ENCODE measurements at regions not wholly inside any gene's neighbourhood (a gene's known extent, or its start where the extent isn't known, plus 50 kb on each side); places are given as distances from the start of the nearest gene placed in this dataset.
"Not testable (repeated sequence)": the region's sequence is repeated elsewhere in the genome, so short reads cannot be mapped to it uniquely, and the experiment has no call there.

DNA sequence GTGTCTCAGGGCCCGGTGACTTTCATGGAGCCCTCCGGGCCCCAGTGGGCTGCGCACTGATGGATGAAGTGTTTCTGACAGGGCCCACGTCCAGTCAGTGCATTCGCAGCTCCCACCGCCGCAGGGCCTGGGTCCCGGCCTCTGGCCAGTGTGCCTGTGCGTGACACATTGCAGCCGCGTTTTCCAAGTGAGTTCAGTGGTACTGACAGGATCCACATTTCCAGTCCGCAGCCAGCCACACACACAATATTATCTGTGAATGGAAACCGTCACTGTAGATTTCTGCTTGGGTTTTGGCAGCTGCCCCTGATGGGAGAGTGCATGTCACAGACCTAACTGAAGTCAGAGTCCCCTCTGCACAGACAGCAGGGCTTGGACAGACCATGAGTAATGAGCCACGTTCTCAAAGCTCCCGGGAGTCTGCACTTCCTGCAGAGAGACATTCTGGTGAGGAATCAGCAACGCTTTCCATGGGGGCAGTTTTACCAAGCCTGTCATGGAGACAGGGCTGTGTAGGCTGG, 171.4 kb downstream of the MYLK4 start:
- peaks cover 7% of the 10 kb centered on the region for H3K36me3 Mint-ChIP-seq
- ATAC-seq: peak; percentile 34

DNA sequence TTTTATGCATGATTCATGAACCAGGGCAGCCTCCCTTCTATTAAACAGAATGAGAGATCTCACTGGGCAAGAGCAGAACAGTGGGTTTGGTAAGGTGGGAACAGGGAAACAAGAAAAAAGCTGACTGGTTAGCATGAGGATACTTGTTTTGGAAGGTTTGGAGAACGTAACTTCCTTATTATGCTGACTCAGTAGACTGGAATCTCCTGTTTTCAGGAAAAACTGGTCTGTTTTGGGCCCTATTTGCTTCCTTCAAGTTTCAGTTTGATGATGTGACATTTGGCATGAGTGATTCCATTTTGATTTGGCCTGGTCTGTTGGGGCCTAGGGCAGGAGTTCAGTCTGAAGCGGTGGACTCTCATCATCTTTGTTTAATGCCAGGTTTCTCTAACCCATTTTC, 172.0 kb downstream of the MYLK4 start:
- H3K9me3 Mint-ChIP-seq: peaks cover 18% of the 10 kb centered on the region
- no peak for ATAC-seq
- H3K27me3 Mint-ChIP-seq: peaks cover 66% of the 10 kb centered on the region

More for the DNA sequence above, 171.4 kb downstream of the MYLK4 start:
- Mint-ChIP-seq H3K4me1 (no peaks in the 10 kb centered on the region), H3K9me3 (peaks cover 18% of the 10 kb centered on the region), H3K27me3 (peaks cover 64% of the 10 kb centered on the region), H3K27ac (no peak overlapping the region), H3K4me3 (no peak overlapping the region)

DNA sequence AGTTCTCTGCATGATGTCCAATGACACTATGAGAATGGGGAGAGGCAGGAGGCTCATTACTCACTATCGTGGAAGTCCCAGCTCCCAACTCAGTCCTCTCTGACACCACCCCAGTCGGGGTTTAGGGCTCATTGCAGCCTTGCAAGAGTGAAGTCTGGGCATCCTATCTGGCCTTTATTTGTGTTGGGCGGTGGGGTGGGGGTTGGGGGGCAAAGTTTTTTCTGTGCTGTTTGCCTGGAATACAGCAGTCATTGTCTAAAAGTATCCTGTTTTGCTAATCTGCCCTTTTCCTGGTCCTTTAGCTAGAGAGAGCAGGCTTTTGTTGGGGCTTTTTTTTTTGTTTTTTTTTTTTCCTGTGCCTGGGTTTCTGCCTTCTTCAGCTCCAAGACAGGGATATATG, 174.2 kb downstream of the MYLK4 start:
- Mint-ChIP-seq H3K9me3 (peaks cover 13% of the 10 kb centered on the region), H3K4me3 (no peak overlapping the region), H3K4me1 (no peaks in the 10 kb centered on the region), H3K27me3 (peaks cover 64% of the 10 kb centered on the region), H3K27ac (no peak overlapping the region), H3K36me3 (peaks cover 7% of the 10 kb centered on the region)
- ATAC-seq: no peak

More for the DNA sequence above, 172.0 kb downstream of the MYLK4 start:
- H3K36me3 Mint-ChIP-seq: peaks cover 7% of the 10 kb centered on the region
- H3K4me1 Mint-ChIP-seq: no peaks in the 10 kb centered on the region
- no peak overlapping the region for H3K4me3 Mint-ChIP-seq
- H3K27ac Mint-ChIP-seq: no peak overlapping the region

DNA sequence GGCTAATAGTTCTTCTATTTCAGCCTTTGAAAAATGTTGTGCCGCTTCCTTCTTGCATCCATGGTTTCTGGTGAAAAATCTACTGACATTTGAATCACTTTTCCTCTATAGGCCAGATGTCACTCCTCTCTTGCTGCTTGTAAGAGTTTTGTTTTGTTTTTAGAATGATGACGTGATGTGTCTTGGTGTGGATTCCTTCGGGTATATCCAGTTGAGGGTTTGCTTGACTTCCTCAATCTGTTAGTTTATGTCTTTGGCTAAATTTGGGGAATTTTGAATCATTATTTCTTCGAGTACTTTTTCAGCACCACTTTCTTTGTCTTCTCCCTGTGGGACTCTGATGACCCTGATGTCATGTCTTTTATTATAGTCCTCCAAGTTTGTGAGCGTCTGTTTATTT, 175.5 kb downstream of the MYLK4 start:
- Mint-ChIP-seq H3K4me3 (no peak overlapping the region), H3K27ac (no peak overlapping the region), H3K4me1 (no peaks in the 10 kb centered on the region), H3K36me3 (peaks cover 7% of the 10 kb centered on the region), H3K27me3 (peaks cover 57% of the 10 kb centered on the region), H3K9me3 (peaks cover 17% of the 10 kb centered on the region)
- ATAC-seq: no peak

DNA sequence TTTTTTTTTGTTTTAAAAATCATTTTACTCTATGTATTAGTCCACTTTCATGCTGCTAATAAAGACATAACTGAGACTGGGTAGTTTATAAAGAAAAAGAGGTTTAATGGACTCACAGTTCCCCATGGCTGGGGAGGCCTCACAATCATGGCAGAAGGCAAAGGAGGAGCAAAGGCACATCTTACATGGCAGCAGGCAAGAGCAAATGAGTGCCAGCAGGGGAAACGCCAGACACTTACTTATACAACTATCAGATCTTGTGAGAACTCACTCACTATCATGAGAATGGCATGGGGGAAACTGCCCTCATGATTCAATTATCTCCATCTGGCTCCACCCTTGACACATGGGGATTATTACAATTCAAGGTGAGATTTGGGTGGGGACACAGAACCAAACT, 181.3 kb downstream of the MYLK4 start:
- not testable (repeated sequence) for H3K36me3 Mint-ChIP-seq, H3K27ac Mint-ChIP-seq, H3K4me1 Mint-ChIP-seq, H3K4me3 Mint-ChIP-seq, ATAC-seq
- H3K27me3 Mint-ChIP-seq: peaks cover 20% of the 10 kb centered on the region
- H3K9me3 Mint-ChIP-seq: peaks cover 11% of the 10 kb centered on the region

DNA sequence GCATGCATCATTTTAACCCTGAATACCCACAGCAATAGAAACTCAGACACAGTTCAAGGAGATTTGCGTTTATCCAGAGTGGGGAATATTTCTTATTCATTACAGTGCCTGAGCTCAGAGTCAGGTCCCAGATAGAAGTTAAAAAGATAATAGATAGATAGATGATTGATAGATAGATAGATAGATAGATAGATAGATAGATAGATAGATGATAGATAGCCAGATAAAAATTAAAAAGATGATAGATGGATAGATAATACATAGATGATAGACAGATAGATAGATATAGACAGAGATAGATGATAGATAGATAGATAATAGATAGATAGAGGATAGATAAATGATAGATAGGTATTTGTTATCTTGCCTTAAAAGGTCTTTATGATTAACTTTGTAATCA, 184.7 kb downstream of the MYLK4 start:
- peaks cover 10% of the 10 kb centered on the region for H3K4me1 Mint-ChIP-seq
- no peak for ATAC-seq
- H3K4me3 Mint-ChIP-seq: no peak overlapping the region
- H3K27ac Mint-ChIP-seq: no peak overlapping the region
- no peaks in the 10 kb centered on the region for H3K36me3 Mint-ChIP-seq
- peaks cover 6% of the 10 kb centered on the region for H3K9me3 Mint-ChIP-seq
- H3K27me3 Mint-ChIP-seq: peaks cover 10% of the 10 kb centered on the region

DNA sequence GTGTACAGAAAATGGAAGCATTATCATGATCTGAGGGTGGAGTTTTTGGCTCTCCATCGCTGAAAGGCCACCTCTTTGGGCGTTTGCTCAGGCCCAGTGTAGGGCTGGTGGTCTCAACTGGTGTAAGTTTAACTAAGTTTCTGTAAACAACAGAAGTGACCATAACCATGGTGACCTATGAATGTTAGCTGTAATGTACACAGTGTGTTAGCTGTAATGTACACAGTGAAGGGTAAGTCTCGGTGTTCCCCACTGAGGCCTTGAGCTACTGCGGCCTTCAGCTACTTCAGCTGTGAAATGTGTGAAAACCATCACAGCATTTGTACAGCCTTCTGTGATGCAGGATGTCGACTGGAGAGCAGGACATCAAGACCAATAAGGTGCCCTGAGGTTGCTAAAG, 185.2 kb downstream of the MYLK4 start:
- Mint-ChIP-seq H3K9me3 (peaks cover 6% of the 10 kb centered on the region), H3K36me3 (no peaks in the 10 kb centered on the region), H3K27ac (no peak overlapping the region), H3K4me3 (no peak overlapping the region), H3K27me3 (peaks cover 13% of the 10 kb centered on the region), H3K4me1 (peaks cover 10% of the 10 kb centered on the region)
- no peak for ATAC-seq

DNA sequence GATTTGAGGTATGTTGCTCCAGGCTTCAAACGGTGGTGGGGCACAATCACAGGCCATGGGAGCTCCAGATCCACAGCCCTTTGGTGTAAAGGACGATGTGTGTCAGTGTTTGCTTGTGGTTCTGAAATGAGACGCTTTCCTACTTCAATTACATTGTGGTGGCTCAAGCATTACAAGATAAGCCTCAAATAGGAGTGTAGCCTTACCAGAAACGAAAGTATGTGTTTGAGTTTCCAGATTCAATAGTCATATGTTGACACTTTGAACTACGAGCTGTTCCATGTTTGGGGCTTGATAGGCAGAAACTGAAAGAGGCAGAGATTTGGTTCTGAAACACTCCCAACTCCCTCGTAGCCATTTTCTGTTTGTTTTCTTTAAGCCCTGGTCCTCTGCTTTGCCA, 187.1 kb downstream of the MYLK4 start:
- H3K27ac Mint-ChIP-seq: no peak overlapping the region
- H3K4me1 Mint-ChIP-seq: peaks cover 10% of the 10 kb centered on the region
- H3K36me3 Mint-ChIP-seq: no peaks in the 10 kb centered on the region
- H3K9me3 Mint-ChIP-seq: no peaks in the 10 kb centered on the region
- no peak overlapping the region for H3K4me3 Mint-ChIP-seq
- peak; percentile 71 for ATAC-seq
- H3K27me3 Mint-ChIP-seq: peaks cover 22% of the 10 kb centered on the region

DNA sequence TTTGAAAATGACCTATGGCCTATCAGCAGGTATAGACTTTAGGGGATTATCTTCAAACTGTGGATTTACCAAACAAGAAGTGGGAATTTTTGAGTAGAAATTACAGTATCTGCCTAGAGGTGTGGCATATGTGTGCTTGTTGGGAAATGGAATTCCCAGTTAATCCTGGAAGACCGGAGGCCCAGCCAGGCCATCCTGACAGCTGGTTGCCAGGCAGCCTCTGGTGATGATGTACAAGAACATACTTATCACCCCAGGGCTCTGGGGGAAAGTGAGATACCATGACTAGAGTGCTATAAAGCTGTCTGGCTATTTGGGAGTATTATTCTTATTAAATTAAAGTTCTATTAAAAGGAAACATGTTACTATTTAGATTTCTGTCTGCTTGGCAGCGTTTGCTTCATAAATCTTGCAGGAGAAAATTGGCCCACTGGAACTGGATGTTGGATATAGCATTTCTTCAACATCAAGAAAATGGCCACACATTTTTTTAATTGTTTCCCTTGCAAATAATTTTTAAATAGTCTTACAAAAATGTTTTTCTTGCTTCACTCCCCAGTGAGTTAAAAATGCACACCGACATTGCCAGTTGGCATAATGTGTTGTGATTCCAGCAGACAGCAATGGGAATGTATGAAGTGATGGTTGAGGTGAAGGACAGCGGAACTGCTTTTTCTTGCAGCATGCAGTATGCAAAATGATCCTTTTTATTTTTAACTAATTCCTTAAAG, 187.8 kb downstream of the MYLK4 start:
- H3K4me3 Mint-ChIP-seq: no peak overlapping the region
- H3K27me3 Mint-ChIP-seq: peaks cover 29% of the 10 kb centered on the region
- no peaks in the 10 kb centered on the region for H3K9me3 Mint-ChIP-seq
- H3K36me3 Mint-ChIP-seq: no peaks in the 10 kb centered on the region
- no peak for ATAC-seq
- H3K27ac Mint-ChIP-seq: no peak overlapping the region
- H3K4me1 Mint-ChIP-seq: peaks cover 10% of the 10 kb centered on the region

DNA sequence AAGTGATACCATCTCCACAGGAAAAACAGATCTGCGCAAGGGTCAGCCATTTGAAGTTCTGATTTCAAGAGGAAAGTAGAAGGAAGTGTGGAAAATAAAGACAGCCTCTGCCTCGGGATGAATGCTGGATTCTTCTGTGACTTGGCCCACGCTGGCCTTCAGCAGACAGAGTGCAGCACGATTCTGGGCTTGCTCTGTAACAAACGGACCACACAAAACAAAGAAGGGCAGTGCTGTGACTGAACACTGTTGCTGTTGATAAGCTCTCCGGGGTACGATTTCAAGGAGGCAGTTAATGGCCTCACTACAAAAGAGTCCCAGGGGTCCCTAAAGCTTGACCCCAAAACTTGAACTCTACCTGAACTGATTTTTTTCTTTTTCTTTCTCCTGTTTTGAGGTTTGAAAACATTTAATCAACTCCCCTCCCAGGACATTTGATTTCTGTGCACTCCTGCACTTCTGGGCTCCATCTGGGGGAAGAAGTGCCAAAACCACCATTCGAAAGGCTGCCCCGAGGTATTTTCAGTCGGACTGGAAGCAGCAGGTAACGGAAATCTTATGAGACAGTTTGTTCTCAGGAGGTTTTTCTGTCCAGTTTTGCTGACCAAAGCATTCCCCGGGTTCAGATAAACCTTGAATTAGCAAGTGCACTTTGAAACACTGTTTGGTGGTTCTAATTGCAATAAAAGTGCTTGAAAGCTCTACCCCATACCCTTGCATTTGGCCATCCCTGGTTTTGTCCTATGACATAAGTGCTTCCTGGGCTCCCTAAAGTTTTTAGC, 189.6 kb downstream of the MYLK4 start:
- Mint-ChIP-seq H3K4me3 (no peak overlapping the region), H3K27me3 (peaks cover 30% of the 10 kb centered on the region), H3K4me1 (peaks cover 10% of the 10 kb centered on the region), H3K9me3 (no peaks in the 10 kb centered on the region), H3K36me3 (no peaks in the 10 kb centered on the region), H3K27ac (no peak overlapping the region)
- no peak for ATAC-seq

DNA sequence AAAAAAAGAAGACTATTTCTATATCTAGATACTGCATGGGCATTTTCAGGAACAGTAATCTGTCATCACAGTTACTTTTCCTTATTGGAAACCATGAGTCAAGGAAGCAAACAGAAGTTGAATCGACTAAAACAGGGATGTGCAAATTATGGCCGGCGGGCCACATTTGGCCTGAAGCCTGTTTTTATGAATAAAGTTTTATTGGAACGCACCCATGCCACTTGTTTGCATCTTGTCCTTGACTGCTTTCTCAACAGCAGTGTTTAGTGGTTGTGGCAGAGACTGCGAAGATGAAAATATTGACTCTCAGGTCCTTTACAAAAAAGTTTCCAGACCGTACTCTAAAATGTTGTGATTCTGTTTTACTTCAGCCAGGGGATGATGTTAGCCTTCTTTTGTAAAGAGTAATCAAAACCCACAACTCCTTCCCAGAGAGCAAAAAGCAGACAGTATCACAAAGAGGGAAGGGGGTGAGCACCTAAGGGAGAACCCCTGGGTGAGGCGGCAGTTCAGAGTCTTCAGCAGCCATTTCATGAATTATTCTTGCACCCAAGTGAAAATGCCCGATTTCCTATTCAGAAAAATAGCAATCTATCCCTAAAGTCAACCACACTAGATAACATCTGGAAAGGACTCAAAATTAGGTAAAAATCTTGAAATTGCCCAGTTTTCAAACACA, 190.4 kb downstream of the MYLK4 start:
- no peak overlapping the region for H3K4me3 Mint-ChIP-seq
- no peaks in the 10 kb centered on the region for H3K9me3 Mint-ChIP-seq
- H3K27me3 Mint-ChIP-seq: peaks cover 38% of the 10 kb centered on the region
- ATAC-seq: no peak
- no peak overlapping the region for H3K27ac Mint-ChIP-seq
- H3K4me1 Mint-ChIP-seq: peaks cover 10% of the 10 kb centered on the region
- H3K36me3 Mint-ChIP-seq: no peaks in the 10 kb centered on the region

DNA sequence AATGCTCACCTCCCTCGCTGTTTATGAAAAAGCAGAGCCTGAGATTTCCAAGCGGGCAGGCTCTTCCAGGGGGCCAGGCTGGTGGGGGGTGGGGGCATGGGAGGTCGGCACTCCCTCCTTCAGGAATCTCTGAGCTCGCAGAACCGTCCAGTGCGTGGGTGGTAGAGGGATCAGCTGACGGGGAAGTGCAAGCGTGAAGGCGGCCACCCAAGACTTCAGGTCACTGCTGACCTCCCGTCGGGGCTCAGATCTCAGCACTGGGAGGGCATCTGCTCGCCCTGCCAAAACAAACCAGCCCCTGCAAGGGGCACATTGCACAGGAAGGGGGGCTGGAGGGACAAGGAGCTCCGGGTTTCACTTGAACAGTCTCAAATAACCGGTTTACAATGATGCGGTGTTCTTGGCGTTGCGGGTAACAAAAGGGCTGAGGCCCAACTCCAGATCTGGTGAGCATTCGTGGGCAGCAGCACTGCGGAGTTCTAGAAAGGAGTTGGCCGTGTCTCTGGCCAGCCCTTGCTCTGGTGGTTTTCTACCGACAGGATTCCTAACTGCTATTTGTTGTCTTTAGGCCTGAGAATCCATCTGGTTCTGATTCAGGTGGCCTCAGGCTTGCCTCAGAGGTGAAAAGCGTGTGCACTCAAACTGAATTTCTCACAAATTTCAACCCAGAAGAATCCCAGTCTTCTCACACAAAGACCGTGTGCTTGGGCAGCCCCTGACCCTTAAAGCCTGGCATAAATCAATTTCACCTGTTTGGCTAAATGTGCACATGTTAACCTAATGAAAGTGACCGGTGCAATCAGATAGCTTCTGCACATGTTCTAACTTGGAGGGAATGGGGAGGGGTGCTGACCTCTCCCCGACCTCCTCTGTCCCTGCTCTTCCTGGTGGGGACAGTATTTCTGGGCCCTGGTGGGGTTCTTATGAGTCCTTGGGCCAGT, 191.6 kb downstream of the MYLK4 start:
- Mint-ChIP-seq H3K4me3 (no peak overlapping the region), H3K9me3 (no peaks in the 10 kb centered on the region), H3K27me3 (peaks cover 44% of the 10 kb centered on the region), H3K4me1 (peaks cover 8% of the 10 kb centered on the region), H3K36me3 (no peaks in the 10 kb centered on the region), H3K27ac (no peak overlapping the region)
- ATAC-seq: no peak

DNA sequence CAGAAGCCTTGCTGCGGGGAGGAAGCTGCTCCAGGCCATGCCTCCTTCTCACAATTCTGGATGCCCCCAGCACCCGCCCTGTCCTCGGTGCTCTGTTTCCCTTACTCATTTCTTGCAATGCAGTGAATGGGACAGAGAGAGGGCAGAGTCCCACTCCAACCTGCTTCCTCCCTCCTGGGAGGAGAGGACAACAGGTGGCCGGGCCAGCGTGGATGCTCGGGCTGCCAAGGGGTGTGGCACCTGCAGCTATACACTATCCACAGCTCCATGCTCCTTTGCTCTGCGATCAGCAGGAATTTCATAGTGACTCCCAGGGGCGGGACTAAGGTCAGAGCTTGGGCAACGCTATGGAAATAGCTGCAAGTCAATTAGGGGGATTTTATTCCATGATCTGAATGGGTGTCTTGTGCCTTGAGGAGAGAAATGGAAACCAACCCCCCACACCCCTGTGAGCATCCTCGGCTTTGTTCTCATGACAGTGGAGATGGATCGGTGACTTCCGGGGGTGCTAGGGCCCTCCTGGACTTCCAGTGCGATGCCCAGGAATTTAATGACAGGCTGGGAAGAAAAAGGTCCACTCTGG, 192.5 kb downstream of the MYLK4 start:
- H3K36me3 Mint-ChIP-seq: no peaks in the 10 kb centered on the region
- ATAC-seq: no peak
- no peak overlapping the region for H3K4me3 Mint-ChIP-seq
- H3K27me3 Mint-ChIP-seq: peaks cover 50% of the 10 kb centered on the region
- H3K27ac Mint-ChIP-seq: no peak overlapping the region
- no peaks in the 10 kb centered on the region for H3K4me1 Mint-ChIP-seq
- no peaks in the 10 kb centered on the region for H3K9me3 Mint-ChIP-seq

DNA sequence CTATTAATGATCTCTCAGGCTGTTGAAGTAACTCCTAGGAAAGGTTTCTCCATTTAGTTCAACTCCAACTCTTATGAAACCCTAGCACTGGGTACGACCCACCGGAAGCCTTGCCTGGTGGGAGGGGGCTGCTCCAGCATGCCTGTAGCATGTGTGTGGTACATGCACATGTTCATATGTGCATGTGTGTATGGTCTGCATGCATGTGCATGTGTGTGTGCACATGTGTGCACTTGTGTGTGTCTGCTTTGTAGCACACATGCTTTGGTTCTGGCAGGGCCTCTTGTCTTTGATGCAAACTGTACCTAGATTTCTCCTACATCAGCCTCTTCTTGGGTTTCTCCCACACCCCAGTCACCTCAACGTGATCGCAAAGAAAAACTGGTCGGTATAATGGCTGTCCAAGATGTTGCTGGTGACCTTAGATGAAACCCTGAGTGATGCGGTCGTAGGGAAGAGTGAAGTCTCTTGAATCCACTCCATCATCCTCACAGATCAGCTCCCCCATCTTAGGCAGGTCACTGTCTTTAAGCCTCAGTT, 193.5 kb downstream of the MYLK4 start:
- Mint-ChIP-seq H3K9me3 (no peaks in the 10 kb centered on the region), H3K27ac (no peak overlapping the region), H3K27me3 (peaks cover 46% of the 10 kb centered on the region), H3K36me3 (no peaks in the 10 kb centered on the region), H3K4me1 (no peaks in the 10 kb centered on the region), H3K4me3 (no peak overlapping the region)
- no peak for ATAC-seq
